GM21390 (cell line): ENCODE measurements at regions not wholly inside any gene's neighbourhood (a gene's known extent, or its start where the extent isn't known, plus 50 kb on each side); places are given as distances from the start of the nearest gene placed in this dataset.
"Not testable (repeated sequence)": the region's sequence is repeated elsewhere in the genome, so short reads cannot be mapped to it uniquely, and the experiment has no call there.

Source experiments
- ATAC-seq: cut with Tn5 transposase; IDR thresholded peaks from one replicate; pipeline ENCODE4 v1.9.1; 2021; ENCODE audit not compliant: unreplicated experiment

DNA sequence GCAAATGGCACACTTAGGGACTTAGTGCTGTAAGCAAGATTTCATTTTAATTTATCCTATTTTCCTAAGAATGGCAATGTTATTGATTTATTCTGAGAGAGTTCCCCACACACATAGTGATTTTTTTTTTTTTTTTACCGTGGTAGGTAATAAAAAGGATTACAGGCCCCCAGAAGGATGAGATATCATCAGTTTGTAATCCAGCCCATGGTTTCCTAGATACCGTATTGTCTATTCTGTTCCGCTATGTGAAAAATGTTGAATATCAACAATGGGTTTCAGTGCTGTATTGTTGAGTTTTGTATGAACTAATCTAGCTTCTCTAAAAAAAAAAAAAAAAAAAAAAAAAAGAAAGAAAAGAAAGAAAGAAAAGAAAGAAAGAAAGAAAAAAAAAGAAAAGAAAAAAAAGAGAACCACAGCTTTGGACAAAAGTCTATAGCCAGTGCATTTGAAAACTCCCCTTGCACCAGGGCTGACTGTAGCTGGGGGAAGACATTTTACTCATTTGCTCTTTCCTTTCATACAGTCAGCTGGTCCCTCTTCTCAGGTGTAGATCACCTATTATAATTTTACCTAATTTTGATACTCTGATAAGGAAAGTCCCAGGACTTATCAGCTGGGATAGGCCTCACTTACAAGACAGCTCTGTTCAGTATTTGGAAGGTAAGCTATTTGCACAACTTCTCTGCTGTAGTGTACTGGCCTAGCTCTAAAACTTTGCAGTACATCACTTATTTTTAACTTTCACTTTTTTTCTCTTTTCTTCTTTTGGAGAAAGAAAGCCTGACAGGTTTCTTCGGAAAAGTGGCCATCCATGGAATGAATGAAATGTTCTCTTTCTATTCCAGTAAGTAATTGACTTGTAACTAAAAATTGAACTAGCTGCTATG is 101.4 kb upstream of the SOX2 start:
- ATAC-seq, result no peak

DNA sequence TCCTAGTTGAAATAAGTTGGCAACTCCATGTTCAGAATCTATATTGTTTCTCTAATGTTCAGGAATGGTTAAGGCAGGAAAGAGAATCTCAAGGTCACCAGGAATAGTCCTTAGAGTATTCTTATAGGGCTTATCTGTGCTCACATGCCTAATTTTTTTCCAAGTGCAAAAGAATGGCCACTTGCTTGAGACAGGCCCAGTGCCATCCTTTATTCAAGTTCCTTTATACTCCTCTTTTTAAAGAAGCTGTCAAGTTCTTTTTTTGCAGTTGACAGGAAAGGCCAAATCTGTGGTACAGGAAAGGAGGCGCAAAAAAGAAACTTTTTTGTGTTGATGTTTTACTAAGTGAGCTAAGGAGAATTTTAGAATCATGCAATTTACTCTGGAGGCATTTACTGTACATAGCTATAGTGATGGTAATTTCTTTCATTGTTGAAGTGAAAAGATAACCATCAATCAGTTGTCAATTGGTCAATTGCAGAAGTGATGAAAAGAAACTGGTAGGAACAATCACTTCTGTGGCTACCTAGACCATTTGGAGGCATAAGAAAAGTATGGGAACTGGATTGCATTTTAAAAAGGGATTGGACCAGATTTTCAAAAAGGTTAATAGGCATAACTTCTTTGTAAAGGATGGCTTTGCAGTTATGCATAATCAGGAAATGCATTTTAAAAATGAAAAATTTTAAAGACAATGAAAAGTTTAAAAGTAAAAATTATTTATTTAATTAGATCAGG is 102.5 kb upstream of the SOX2 start:
- ATAC-seq, result no peak

DNA sequence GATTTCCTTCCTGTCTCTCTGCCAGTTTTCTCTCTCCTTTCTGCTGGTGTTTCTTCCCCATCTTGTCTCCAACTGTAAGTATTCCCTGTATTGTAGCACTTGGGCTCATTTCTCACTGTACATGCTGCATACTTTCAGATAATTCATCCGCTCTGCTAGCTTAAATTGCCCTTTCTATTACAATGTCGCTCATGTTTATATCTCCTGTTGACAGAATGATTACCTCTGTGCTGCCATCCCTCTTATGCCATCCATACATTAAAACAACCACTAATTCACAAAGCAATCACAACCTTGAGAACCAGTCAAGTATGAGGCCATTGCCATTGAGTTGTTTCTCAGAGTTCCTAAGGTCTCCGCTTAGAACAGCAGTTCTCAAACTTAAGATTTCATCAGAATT is 107.5 kb upstream of the SOX2 start:
- no peak for ATAC-seq

DNA sequence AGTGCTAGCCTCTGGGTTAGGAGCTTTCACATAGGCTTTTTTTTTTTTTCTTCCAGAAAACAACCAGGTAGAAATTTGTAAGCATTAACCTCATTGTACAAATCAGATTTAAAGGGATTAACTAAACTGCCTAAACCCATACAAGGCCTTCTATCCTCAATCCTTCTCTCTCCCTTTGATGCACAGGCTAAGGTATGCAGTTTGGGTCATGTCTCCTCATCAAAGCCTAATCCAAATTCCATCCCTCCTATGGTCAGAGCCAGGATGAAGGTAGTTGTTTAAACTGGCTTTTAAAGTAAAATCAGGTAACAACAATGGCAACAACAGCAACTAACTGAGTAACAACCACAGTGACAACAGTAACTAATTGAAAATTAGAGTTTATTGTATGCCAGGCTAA is 115.6 kb upstream of the SOX2 start:
- no peak for ATAC-seq

DNA sequence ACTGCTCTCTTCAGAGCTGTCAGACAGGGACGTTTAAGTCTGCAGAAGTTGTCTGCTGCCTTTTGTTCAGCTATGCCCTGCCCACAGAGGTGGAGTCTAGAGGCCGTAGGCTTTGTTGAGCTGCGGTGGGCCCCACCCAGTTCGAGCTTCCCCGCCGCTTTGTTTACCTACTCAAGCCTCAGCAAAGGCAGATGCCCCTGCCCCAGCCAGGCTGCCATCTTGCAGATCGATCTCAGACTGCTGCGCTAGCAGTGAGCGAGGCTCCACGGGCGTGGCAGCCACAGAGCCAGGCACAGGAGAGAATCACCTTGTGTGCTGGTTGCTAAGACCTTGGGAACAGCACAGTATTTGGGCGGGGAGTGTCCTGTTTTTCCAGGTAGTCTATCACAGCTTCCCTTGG is 120.8 kb upstream of the SOX2 start:
- not testable (repeated sequence) for ATAC-seq

DNA sequence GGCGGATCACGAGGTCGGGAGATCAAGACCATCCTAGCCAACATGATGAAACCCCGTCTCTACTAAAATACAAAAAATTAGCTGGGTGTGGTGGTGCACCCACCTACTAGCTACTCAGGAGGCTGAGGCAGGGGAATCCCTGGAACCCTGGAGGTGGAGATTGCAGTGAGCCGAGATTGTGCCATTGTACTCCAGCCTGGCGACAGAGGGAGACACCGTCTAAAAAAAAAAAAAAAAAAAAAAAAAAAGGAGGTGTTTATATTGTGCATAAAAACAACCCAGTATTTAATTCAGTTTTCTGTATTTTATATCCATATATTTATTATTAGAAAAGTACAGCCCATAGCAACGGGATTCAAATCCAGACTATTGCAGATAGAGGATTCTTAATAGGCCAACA is 129.1 kb upstream of the SOX2 start:
- ATAC-seq, result no peak

DNA sequence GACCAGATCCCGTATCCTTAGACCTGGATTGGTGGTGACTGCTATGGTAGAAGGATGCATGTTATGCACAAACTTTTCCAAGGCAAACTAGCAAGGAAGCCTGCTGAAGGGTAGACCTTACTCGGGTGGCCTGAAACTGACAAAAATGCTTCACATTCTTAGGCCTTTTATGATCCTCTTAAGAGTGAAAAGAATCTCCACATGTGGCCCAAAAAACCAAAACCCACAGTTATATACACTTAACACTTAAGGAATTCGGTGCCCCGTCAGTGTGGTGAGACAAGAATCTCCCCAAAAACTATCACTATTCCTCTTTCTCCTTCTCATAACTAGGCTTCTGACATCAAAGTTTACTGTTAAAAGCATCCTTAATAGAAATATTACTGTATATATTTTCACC is 130.1 kb upstream of the SOX2 start:
- ATAC-seq, result no peak

DNA sequence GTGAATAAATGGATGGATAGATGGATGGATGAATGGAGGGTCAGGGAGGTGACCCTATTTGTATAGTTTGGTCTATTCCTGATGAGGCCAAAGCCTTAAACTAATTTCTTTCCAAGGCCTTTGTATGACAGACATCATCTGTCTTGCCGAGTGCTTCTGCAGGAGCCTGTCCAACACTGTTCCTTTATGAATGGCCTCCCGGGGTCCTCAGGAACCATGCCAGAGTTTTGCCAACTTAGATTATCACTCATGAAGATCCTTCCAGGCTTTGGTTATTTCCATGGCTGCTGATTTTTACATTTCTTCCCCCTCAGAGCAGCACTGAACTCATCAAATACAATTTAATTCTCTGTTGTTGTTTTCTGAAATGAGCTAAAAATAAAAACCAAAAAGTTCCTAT is 133.0 kb upstream of the SOX2 start:
- ATAC-seq, result no peak

DNA sequence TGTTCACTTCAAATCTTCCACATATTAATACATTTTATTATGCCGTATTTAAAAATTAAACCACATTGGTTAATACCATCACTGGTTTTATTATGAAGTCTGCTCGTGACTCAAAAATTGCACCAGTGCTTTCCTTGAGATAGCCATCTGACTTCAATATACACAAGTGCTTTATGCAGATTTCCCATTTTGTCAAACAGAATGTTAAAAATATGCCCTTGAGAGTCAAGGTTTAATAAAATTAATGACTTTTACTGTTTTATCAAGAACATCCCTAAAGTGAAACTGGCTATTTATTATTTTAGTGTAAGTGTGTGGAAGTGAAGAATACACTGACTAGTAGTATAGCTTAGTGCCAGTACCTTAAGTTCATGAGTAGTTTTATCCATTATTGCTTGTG is 139.3 kb upstream of the SOX2 start:
- no peak for ATAC-seq

DNA sequence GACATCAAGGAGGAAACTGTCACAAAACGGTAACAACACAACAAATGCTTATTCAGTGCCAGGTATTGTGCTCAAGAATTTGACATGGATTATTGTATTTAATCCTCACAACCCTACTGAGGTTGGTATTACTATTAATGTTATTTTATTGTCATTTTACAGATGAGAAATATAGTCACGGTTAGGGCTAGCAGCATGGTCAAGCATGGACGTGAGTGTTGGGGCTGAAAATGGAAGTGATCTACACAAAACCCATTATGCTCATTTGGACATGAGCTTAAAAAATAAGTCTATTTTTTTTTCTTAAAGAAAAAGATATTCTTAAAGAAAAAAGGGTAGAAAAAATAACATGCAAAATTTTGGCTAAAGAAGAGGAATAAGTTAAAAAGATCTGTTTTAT is 141.3 kb upstream of the SOX2 start:
- no peak for ATAC-seq

DNA sequence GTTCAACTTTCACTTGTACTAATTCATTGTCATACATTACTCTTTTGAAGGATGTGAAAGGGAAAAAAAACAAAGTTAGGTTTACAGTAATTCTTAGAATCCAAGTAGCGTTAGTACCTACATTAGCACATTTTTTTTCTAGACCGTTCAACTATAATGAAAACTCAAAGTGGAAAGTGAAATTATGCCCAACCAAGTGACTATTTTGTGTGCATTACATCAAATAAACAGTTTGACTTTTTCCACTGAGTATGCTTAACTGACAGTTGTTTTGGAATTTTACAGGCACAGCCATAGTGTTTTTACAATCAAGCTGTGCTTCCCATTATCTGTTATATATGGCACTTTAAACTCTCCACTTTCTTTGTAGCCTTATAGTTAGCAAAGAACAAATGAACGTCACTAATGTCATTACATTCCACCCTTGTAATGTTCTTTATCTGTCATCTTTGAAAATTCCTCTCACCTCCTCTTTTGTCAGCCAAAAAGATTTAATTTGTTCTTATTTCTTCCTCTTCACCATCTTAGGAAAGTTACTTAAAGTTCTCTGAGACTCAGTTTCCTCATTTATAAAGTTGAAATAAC is 142.3 kb upstream of the SOX2 start:
- ATAC-seq, result no peak

DNA sequence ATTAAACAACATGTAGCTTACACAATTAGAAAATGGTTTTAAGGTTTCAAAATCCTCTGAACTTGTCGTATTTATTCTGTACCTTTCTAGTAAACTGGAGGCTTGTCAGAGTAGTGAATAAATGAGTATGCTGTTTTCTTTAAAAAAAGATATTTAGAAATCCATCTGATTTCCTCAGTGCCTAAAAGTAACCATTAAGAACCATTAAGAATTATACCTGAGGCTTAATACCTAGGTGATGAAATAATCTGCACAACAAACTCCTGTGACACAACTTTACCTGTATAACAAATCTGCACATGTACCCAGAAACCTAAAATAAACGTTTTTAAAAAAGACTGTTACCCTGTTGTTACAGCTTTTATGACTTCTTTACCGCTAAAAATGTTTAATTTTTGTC is 143.0 kb upstream of the SOX2 start:
- no peak for ATAC-seq

DNA sequence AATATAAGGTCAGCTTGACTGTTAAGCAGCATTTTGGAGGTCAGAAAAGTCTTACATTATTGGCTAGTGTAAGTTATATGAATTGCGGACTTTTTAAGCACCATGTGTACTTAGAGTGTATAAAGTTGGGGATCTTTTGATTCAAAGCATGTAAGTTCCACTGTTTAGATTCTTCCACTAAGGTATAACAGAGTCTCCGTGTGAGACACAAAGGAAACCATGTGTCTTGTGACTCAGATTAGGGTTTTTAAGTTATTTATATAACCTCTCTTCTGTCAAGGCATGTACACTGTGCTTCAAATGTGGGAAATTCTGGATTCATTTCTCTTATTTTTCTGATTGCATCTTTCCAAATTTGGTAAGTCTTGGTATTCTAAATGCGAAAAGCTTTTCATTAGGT is 143.5 kb upstream of the SOX2 start:
- ATAC-seq, result no peak

DNA sequence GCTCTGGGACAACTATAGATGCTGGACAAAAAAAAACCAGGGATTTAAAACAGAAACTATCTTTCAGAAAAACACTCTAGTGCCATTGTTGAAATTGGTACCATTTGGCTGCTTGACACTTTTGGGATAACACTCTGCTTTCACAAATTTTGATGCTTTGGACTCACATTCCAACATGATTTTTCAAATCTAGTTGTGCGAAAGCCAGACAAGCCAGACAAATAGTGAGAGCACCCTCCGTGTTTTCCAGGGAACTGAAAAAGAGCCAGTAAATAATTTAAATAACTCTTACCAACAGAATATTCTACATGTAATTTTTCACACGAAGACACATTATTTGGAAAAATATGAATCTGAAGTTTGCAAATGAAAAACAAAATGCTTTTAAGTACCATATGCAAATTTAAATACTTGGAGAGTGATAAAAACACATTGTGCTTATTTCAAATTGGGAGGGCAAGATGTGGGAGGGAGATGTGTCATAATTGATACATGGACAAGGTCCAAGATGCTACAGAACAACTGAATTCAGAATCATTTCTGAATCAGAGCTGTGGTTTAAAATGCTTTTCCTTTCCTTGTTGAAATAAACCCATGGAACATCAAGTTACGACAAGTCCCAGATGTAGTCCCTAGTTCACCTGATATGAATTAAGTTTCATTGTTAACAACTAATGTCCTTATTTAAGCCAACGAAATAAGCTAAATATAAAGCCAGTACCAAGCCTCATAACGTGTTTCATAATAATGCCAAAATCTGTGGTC is 144.2 kb upstream of the SOX2 start:
- no peak for ATAC-seq

DNA sequence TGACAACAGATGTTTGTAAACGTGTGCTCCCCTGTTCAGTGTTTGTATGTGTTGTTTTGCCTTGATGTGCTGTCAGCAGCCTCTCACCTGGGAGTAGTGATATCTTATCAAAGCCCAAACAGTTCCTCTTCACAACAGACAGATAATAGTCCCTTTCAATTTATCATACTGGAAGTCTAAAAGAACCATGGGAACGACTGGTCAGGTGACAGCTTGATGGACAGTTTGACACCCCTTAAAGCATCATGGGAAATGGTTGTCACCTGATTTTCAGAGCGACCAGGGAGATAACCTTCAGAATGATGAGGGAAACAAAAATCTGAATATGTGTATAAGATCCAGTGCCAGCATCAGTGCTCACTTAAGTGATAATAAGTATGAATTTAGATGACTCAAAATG is 146.3 kb upstream of the SOX2 start:
- no peak for ATAC-seq

DNA sequence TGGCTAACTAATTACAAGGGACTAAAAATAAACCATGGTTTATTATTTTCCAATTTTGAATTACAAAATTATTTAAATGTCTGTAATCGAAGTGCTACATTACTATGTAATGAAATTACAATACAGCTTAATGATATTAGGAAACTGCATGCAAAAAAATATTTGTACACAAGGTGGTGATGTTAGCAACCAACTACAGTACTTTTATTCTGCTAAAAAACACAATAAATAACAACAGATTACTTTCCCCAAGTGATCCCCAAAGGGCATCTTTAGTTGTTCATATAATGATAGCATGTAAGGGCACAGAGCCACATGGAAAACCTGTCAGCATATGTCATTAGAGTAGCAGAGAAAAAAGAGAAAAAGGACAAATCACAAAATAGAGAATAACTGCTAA is 147.5 kb upstream of the SOX2 start:
- ATAC-seq, result no peak

DNA sequence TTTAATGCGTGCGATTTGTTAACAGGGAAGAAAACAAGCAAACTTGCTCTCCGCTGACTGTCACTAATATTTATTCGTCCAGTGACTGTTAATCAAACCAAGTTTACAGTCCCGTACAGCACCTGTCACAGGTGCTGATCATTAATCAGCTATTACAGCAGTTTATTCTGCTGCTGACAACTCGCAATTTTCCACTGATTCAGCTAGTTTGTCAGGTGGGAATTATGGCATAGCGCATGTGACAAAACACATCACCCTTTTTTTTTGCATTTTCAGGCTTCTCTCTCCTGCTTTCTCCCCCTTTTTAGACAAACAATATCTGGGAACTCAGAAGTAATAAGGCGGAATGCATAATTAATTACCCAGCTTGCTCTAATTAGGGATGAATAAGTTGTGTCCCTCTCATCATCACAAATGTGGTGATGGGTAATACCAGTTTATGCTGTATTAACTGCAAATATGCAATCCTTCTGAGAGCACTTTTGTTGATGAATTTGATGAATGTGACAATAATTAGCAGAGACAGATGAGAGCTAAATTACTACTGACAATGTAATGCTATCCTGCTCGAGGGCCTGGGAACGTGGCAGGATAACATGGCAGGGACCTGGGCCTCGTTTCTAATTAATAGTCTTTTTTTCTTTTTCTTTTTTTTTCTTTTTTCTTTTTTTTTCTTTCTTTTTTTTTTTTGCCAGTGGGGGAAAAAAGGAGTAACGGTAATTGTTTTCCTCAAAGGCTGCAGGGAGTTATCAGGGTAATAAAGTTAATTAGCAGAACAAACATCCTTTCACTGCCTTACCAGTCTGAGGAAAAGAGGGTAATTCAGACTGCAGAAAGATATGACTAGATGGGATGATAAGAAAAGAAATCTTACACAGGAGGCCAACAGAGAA is 150.3 kb upstream of the SOX2 start:
- no peak for ATAC-seq

DNA sequence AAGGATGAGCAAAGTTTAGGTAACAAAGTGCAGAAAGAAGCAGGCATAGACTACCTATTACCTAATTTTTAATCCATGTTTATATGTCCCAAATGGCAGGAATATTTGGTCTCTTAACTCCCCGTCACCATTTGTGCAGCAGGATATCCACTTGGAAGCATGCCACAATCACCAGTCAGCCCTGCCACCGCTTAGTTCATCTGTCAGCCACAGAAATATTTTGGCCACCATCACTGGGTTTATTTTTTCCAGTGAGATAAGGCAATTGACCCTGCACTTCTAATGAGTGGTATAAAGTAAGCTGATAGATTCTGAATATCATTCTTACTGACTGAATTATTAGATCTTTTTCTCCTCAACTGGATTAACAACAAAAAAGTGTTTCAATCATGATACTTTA is 152.9 kb upstream of the SOX2 start:
- ATAC-seq, result no peak

DNA sequence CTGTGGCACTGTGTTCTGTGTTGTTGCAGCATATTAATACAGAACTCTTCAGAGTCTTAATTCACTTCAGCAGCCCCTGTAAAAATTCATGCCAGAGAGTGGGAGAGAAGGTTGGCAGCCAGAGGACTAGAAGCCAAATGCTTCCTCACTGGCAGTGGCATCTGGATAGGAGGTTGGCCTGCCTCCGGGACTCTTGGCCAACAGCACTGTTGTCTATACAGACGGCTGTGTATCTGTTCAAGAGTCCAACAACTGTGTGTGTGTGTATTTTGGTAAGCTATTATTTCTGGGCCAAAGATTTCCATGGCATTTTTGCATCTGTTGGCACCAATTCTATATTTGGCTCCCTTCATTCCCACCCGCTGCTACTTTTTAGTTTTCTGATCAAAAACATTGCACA is 156.0 kb upstream of the SOX2 start:
- no peak for ATAC-seq

DNA sequence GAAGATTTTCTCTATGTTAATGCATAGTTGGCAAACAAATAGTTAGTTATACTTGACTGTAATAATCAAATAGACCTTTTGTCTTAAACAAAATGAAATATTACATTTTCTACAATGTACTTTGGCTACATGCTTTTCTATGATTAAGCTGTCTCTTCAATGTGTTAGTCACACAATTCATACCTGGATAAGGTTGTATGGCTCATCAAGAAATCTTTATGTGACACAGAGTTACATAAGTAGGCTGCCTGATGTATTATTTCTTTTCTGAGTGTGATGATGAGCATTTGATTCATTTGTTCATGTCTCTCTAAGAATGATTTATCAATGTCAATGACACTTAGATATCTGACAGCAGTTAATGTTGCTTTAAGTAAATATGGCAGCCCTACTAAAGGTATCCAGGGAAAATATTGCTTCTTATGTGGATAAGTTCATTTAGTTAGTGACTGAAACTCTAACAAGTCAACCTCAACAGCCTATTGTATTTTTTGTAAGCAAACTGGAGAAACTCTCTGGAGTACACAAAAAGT is 157.4 kb upstream of the SOX2 start:
- ATAC-seq, result no peak
